ENCODE measurements at regions not wholly inside any gene's neighbourhood (a gene's known extent, or its start where the extent isn't known, plus 50 kb on each side); places are given as distances from the start of the nearest gene placed in this dataset.

- DNase-seq, result no peak
These were observed 162.4 kb upstream of the CDYL start for GRCh38 chr6:4613795-4614194.

DNA sequence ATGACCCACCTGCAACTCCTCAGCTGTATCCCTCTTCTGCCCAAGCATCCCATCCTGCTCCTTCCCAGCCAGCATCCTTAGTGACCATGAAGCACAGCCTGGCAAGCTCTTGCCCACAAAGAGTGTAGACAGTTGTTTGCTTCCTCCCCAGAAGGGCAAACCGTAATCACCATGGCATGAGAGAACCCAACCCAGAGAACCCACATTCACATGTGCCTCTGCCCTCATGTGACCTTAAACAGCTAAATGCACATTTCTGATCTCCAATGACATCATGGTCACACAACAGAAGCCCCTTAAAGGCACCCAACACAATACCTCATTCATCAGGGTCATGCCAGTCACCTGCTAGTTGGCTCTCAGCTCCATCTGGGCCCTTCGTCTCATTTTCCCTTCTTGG, 162.8 kb upstream of the CDYL start:
- DNase-seq, result no peak

DNA sequence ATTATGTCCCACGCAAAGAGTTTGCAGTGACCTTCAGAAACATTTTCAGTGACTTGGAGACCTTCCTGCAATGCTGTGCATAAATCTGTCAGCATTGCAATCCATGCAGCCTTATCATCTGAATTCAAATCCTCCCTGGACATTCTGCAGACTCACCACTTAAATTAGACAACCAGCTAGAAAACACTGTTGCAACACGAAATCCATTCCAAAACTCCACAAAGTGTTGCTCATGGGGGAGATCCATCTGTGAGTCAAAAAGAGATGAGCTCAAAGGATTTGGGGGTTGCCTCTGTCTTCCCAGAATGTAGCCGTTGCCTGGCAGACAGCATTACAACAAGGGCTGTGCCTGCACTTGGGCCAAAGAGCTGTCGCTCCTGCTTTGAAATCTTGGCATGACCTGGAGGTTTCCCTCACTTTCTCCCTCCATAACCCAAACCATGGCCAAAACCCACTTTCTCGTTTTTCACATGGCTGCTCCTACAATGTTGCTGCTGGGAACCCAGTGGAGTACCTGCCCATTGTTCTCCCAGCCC, 163.5 kb upstream of the CDYL start:
- no peak for DNase-seq

DNA sequence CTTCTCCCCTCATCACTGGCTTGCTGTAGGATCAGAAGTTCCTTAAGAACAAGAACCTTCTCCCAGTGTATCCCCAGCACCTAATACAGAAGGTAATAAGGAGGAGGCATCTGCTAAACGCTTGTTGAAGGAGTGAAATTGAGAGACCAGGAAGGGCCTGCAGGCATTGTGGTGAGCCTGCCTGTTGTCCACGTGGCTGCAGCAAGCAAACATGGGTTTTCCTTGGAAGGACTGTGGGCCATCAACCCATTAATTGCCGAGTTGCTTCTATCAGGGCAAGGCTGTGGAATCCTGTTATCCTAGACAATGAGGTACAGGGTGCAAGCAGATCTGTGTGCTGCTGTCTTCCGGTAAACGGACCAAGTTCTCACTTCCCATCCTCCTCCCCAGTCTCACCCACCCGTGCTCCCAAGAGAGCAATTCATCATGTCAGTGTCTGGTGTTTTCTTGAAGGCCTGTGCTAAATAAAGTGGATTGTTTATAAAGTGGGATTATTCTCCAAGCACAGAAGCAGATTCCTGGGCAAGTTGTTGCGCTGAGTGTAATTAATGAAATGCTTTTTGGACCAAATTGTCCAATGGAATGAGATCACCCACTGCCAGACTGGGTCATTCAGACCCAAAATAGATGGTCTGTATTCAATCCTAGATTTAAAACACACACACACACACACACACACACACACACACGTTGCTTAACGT, 164.6 kb upstream of the CDYL start:
- DNase-seq, result no peak

DNA sequence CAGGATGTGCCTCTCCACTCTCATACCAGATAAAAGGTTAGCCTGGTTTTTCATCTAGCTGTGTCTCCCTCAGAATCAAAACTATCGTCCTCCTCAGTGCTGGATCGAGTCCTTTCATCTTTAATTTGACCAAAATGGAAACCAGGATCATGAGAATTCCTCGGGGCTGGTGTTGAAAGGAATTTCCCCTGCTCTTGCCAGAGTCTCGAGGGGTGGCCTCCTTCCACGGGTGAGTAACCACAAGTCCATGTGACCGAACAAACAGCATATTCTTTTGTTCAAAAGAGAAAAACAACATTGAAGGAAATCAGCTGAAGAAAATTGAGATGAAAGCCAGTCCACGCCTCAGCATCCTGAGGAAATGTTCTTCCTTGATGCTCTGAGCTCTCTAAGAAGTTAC, 165.9 kb upstream of the CDYL start:
- no peak for DNase-seq

DNA sequence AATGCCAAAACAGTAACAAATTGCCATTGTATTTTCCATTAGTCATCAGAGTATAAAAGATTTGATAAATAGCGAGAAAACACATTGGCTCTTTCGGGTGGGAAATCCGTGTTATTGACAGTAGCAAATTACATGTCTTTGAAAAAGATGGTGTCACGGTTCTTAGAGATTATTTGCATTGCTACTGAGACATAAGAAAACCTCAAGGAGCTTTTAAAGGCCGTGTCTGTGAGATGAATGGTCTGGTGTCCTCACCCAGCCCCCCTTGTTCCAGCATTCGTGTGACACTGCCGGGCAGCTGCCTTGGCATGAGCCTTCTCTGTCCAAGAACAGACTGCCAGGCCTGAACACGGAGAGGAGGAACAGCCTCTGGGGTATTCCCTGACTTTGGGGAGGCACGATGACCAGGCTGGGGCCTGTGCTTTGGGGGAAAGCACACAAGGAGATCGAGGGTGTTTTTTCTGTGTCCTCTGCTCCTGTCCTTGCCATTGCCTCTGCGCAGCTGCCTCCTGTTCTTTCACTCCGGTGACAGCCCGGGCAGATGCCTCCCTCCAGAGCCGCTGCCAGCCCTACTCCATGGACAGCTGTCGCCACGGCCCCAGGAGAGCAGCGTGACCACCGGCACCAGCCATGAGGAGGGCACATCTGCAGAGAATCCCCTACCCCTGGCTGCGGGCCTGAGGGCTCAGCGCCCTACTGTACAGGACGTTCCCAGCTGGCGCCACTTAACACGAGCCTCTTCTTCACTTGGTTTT, 167.7 kb upstream of the CDYL start:
- DNase-seq, result no peak

GRCh38 chr6:4607793-4608192, 168.4 kb upstream of the CDYL start:
- no peak for DNase-seq

GRCh38 chr6:4606821-4607704, 169.1 kb upstream of the CDYL start:
- DNase-seq, result no peak

- no peak for DNase-seq
These were observed 170.2 kb upstream of the CDYL start for GRCh38 chr6:4606016-4606415.

DNA sequence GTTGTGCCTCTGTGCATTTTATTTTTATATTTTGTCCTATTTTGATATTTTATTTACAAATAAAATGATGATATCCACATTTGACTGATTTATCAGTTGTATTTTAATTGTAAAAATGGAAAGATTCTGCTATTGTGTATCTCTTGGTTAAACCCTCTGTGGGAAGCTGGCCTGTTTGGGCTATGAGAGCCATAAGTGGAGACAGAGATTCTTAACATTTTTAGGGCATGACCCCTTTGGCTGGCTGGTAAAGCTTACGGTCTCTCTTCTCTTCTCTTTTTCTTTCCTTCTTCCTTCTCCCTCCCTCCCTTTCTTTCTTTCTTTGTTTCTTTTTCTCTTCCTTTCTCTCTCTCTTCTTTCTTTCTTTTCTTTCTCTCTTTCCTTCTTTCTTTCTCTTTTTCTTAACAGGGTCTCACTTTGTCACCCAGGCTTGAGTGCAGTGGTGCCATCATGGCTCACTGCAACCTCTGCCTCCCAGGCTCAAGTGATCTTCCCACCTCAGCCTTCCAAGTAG, 172.3 kb upstream of the CDYL start:
- DNase-seq, result no peak

GRCh38 chr6:4603291-4603690, 172.9 kb upstream of the CDYL start:
- no peak for DNase-seq

DNA sequence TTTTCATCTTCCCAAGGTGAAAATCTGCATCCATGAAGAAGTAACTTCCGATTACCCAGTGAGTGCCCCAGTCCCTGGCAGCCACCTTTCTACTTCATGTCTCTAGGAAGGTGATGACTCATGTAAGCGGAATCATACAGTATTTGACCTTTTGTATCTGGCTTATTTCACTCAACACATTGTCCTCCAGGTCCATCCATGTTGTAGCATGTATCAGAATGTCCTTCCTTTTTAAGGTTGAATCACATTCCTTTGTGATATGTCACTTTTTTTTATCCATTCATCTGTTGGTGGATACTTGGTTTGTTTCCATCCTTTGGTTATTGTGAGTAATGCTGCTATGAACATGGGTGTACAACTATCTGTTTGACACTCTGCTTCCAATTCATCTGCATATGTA, 176.3 kb upstream of the CDYL start:
- DNase-seq, result no peak

DNA sequence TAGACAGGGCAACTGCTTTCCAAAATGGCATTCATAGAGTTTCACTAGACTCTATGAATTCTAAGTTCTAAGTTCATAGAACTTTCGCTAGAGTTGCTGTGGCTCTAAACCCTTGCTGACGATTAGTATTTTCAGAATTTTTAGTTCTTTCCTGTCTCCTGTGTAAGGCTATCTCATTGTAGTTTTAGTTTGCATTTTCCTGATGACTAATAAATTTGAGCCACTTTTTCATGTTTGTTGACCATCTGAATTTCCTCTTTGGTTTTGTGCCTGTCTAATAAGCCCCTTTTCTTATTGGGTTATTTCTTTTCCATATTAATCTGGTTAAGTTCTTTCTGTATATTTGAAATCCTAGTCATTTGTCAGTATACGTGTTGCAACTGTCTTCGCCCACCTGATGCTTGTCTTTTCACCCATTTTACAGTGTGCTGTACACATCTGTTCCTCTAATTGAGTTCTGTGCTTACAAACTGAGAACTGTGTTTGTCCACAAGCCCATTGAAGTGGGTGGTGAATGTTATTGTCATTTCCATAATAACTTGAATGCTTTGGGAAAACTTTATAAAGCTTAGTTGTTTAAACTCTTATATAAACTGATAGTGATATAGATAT, 177.7 kb upstream of the CDYL start:
- DNase-seq, result no peak

DNA sequence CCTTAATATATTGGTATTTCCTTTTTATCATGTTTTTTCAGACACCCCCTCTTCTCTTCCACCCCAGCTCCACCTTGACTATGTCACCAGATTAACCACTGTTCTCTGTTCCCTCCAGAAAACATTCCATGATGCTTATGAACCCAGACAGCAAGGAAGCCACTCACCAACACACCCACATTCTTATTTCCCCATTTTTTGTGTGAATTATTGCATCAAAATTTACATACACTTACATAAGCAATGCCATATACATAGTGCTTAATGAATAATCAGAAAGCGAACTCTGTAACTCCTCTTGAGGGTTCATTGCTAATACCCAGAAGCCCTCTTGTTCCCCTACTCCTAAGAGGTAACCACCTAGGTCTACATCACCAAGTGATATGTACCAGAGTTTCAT, 182.3 kb upstream of the CDYL start:
- DNase-seq, result no peak

- no peak for DNase-seq
These were observed 184.2 kb upstream of the CDYL start for GRCh38 chr6:4592026-4592425.

DNA sequence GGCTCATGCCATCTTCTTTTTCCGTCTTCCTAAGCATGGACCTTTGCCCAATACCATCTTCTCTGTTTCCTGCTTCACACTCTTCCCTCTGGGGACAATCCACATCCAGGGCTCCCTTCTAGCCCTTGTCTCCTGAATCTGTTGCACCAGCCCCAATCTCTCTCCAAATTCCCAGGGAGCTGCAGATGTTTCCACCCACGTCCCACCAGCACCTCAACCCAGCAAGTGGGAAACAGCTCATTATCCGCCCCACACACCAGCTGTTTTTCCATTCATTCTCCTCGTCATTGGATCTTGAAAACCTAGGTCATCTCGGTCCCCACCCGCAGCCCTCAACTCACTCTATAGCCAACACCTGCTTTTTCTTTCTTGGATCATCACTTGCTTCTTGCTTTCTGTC, 185.0 kb upstream of the CDYL start:
- no peak for DNase-seq

DNA sequence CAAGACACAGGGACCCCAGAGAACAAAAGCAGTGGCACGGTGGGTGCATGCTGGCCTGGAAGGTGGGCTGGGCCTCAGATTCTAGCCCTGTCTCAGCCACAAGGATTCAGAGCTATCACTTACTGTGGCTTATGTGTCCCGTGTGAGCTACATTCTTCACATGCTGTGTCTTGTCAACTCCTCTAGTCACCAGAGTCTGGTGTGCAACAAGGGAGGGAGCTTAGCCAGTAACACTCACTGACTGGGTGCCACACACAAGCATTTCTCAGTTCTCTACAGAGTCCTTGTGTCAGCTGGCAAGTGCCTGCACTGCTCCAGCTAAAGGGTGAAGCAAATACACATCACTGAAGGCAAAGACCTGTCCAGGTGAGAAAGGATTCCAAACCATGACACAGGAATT, 186.9 kb upstream of the CDYL start:
- no peak for DNase-seq

- no peak for DNase-seq
These were observed 187.6 kb upstream of the CDYL start for GRCh38 chr6:4588581-4588980.

DNA sequence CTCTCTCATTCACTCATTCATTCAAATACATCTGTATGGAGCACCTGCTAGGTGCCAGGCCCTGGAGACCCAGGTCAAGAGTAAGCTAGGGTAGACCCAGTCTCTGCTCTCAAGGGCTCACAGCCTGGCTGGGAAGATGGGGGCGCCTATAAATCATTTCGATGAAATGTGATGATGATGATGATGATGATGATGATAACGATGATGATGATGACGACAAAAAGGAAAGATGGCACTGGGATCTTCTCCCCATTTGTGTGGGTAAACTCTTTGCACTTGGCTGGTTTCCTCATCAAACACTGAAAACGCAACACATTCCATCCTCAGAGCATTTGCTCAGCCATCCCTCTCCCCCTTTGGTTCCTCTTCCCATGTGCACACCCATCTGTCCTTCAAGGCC, 188.0 kb upstream of the CDYL start:
- no peak for DNase-seq

DNA sequence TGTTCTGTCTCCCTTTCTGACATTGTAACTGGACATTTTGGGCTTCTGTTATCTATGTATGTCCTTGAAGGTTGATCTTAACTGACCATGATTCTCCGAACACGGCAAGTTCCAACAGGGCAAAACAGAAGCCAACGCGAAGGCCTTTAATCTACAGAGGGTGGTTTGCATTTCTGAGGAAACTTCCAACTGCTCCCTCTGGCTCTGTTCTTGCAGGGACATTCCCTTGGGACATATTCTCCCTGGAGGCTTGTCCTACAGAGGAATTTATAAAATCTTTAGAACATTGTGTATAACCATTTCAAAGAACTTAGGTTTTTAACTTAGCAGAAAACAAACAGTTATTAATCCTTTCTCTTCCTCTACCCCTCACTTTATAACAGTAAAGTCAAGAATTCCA, 189.0 kb upstream of the CDYL start:
- no peak for DNase-seq

GRCh38 chr6:4586469-4586859, 189.7 kb upstream of the CDYL start:
- no peak for DNase-seq

- no peak for DNase-seq
These were observed 190.3 kb upstream of the CDYL start for GRCh38 chr6:4585682-4586468.

Data from T-helper 9 cell (primary cell).